Kidney tubule cell (primary cell): ENCODE measurements at regions not wholly inside any gene's neighbourhood (a gene's known extent, or its start where the extent isn't known, plus 50 kb on each side); places are given as distances from the start of the nearest gene placed in this dataset.

ENCODE experiments used
- DNase-seq: peaks from one replicate; pipeline ENCODE4 v3.0.0-alpha.2; 2018; ENCODE audit warnings: low spot score

DNA sequence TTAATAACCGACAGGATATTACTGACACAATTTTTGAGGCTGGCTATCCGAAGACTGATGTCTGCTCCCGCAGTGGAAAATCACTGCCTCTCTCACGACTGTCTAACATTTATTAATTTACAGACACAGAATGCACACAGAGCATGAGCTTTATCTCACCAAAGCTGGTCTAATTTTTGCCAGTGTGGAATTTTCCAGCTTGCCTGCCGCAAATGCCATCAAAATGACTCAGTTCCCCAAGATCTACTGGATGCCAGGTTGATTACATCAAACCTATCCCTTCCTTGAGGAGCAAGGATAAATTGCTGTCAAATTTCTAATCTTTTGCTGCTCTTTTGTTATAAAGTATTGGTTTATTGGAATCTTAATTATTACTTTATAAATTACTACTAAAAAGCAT lies 1775.1 kb upstream of the PCDH20 start:
- peak; percentile 94 for DNase-seq

DNA sequence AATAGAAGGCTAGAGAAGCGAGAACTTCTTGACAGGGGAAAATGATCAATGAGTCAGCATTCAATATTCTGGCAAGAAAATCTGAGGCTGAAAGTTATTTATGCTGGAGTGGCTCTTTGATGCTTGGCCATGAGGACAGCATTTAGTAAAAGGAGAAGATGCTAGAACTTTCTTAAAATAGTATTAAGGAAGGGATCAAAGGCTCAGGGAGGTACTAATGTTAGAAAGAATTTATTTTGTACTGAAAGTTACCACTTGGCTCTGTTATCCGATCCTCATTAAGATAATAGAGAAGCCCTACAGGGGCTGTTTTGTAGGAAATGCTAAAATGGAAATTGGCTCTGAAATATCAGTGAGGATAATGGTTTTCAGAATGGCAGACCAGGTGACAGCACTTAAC lies 1774.6 kb upstream of the PCDH20 start:
- DNase-seq = peak; percentile 37

DNA sequence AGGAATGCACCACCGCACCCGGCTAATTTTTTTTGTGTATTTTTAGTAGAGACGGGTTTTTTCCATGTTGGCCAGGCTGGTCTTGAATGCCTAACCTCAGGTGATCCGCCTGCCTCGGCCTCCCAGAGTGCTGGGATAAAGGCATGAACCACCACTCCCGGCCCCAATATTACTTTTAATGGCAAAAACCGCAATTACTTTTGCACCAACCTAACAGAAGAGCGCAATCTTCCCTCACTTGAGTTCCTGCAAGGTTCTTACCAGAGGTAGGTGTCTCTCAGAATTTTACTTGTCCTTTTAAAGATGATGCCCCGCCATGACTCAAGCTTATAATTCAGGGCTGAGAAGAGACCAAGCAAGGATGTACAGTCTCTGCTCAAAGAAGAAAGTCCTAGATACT lies 1774.1 kb upstream of the PCDH20 start:
- peak; percentile 4 for DNase-seq

DNA sequence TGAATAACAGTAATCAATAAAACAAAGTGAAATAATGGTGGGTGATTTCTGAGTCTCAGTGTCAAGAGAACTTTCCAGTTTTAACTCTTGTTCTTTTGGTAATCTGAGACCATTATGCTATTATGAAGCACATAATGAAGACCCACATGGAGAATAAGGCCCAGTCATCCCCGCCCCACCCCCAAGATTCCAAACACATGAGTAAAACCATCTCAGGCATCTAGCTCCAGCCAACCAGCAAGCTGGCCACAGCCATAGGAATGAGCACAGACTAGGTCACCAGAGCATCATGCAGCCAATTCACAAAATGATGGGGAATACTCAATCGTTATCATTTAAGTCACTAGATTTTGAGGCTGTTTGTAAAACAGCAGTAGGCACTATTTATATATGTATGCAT lies 1769.0 kb upstream of the PCDH20 start:
- peak; percentile 86 for DNase-seq

DNA sequence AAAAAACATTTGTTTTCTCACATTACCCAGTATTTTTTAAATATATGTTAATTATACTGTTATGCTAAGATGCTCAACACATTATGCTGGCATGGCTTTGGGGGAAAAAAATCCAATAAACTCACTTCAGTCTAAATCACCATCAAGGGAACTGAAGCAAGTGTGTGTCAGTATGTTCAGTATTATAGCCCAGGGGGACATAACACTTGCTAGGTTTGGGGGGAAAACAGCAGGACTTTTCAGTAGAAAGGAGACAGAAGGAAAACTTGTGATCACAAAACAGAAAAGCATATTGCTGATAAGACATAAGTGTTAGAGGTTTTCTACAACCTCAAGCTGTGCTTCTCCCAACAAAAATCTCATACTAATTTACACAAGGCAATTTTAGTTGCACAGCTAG lies 1759.9 kb upstream of the PCDH20 start:
- DNase-seq = no peak

DNA sequence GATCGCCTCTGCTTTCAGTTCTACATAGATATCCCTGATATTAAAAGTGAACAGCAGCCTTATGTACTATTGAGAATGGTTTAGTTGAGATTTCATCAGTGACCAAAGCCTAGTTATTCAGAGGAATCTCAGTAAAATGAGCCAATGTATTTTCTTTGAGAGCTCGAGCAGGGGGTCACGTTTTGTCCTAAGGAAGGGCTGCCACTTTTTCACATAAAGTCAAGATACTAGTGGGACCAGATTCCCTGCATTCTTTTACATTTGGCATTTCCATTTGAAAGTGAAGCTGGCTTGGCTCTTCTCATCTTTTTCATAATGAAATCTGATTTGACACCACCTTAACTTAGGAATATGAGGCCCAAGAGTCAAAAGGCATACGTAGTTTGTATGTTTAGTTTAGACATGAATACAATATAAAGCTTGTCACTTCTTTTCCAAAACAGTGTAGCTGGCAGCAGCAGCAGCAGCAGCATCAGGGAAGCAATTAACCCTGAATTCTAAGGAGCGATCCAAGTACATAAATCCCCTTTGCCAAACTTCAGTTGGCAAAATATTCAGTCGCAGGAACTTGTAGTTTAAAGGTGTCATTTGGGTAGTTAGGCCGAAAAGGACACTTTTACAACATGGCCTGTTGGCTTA lies 1752.2 kb upstream of the PCDH20 start:
- no peak for DNase-seq

DNA sequence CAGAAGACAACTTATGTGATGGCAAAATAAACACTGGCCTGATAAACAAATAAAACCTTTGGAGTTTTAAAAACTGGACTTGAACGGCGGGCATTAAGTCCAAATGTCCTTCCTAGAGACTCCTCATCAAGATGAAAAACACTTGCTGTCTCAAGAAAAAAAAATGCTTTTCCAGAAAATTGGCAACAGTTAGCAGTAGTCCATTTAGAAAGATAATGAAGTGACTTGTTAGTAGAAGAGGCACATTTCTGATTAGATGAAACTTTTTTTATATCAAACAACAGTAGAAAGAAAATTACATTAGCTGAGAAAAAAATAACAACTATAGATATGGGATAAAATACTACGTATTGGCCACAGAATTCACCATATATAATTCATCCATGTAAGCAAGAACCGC lies 1750.7 kb upstream of the PCDH20 start:
- no peak for DNase-seq

DNA sequence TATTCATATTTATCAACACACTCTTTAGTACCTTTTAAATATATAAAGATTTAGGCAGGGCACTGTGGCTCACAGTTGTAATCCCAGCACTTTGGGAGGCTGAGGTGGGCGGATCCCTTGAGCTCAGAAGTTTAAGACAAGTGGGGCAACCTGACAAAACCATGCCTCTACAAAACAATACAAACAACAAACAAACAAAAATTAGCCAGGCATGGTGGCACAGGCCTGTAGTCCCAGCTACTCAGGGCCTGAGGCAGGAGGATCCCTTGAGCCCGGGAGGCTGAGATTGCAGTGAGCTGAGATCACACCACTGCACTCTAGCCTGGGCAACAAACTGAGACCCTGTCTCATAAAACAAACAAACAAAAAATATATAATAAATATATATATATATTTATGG lies 1748.3 kb upstream of the PCDH20 start:
- no peak for DNase-seq

DNA sequence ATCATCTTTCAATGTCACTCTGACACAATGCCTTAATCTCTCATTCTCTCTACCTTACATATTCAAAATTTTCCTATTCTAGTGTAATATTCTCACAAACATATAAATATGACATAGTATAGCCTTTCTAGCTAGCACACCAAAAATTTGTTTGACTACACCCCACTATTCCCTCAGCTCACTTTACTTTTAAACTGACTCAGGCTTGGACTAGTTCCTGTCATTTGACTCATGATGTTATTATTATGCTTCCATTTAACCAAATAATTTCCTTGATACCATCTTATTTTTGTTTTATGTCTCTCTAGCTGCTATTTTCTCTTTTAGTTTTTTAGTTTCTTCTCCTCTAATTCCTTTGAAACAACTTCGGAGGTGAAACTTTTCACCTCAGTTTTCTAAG lies 1745.6 kb upstream of the PCDH20 start:
- no peak for DNase-seq

DNA sequence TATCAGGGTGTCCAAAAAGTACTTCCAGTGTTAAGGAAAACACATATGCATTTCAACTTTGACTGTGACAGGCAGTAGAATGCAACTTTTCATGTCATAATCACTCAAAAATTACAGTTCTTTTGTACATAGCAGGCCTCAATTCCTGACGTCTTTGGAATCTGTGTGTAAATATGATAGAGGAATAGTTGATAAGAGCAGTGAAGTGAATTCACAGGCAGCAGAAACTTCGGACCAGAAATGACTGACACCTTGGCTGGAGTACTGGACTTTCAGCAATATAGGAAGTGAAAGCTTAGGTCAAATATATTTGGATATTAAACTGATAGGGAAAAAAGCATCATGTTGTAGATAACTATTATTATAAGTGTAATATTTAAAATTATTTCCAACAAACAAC lies 1741.2 kb upstream of the PCDH20 start:
- no peak for DNase-seq

DNA sequence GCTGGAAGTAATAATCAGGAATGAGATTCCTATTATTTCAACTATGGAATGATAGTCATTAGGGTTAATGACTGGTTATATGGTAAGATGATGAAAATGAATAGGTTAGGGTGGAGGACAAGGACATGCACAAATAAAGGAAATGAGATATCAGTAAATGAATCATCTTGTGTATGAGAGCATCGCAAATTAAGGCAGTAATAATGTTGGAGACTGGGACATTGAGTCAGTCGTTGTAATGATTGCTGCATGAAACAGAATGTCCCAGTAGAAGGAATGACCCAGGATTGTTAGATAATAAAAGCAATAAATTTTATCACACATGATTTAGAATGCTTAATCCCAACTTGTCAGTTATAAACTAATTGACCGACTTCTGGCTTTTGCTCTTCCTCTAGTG lies 1733.7 kb upstream of the PCDH20 start:
- no peak for DNase-seq

DNA sequence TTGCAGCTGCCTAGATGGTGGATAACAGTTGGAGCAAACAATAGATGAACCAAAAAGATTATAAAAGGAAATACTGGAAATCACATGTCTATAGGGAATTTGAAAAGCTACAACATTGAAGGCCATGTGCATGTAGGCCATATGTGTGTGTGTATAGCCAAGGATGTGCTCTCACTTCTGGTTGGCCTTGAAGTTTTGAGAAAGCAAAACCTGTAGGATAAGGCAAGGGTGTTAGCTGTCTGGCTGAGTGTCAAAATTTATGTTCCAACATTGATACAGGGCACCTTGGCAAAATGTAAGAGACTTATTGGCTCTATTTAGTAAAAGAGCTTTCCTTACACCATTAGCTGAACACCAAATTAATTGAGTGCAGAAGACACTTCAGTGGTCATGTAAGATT lies 1723.6 kb upstream of the PCDH20 start:
- no peak for DNase-seq

DNA sequence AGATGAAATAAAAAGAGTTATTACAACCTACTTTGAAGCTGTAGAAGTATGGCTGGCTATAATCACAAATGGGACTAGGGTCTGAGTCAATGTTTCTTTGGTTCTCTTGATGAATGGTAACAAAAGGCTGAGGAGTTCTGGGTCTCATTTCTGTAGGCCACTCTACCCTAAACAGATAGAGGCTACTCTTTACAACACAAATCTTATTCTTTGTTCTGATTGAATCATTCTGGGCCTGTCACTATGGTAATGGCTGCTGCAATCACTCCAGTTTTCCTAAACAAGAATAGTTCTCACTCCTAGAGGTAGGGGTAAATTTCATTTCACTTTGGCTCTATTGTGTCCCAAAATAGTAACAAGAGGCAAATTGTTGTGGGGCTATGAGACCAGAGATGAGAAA lies 1714.3 kb upstream of the PCDH20 start:
- DNase-seq = no peak

DNA sequence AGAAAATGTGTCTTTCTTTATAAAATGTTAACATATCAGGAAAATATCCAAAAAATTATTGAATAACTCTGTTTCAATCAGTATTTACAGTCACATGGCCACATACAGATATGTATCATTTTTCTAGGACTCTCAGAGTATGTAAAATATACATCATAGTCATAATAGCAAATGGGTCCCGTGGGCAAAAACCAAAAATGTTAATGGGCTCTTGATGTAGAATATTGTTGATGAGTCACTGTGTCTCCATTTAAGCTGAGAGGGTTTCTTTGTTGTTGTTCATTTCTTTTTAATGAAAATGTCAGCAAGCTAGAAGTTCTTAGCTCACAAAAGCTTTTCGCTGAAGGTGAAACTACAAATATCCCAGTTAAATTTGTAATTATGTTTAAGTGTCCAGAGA lies 1713.1 kb upstream of the PCDH20 start:
- DNase-seq = no peak

DNA sequence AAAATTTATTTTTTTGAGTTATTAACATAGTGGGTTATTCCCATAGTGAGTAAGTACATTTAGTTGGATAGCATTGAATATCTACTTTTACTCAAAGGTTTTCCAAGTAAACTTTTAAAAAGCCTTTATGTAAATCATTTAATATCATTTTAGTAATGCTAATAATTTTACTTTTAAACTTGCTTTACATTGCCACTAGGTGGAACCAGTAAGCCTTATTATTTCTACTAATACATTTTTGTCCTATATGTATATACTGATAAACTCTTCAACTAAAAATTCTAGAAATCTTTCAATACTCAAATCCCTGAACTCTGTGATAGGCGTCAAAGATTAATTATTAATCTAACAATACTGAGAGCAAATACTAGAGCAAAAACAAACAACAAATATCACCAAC lies 1709.2 kb upstream of the PCDH20 start:
- DNase-seq = peak; percentile 40

DNA sequence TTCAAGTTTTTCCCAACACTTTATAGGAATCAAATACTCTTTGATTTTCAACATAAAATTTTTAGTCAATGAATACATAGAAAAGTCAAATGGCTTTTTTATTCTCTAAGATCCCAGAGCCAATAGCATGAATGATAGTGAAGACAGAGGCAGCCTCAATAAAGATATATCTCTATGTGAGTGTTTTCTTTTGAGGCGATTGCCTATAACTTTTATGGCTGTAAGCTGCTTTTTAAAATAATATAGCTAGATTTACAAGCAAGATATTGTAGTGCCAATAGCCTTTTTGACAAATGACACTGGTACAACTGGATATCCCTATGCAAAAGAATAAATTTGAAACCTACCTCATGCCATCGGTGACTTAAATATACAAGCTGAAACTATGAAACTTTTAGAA lies 1705.2 kb upstream of the PCDH20 start:
- no peak for DNase-seq

DNA sequence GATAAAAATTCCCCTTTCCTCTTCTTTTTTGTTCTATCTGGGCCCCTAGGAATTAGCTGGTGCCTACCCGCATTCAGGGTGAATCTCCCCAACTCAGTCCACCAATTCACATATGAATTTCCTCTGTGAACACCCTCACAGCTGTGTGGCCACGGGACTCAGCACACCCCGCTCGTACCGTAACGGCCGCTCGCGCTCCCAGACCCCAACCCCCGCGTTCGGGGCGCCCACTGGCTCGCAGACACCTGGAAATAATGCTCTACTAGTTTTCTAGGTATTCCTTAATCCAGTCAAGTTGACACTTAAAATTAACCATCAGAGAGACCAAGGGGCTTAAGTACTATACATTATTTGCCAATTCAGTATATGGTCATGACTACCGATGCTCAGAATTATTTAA lies 1702.1 kb upstream of the PCDH20 start:
- no peak for DNase-seq

DNA sequence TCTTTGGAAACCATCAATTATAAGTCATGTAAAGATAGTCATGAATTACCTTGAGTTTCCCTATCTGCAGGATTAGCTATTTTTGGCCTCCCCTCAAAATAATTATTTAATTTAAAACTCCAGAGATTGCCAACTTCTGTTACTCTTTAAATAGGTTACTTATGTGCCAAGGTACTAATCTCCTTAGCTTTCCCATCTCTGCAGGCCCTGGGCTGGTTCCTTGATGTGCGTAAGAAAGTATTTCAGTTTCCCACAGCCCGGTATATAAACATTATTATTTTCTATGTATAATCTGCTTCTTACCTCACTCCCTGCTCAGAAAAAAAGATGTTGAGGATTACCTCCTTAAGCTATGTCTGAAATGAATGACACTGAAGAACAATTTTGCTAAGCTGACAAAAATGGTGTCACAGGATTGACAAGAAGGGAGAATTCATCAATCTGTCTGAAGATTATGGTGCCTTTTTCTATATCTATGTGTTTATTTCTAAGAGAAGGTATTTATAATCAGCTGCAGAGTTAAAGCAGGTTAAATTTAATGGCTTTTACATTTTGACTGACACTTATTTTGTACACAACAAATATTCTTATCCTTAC lies 1697.2 kb upstream of the PCDH20 start:
- no peak for DNase-seq

DNA sequence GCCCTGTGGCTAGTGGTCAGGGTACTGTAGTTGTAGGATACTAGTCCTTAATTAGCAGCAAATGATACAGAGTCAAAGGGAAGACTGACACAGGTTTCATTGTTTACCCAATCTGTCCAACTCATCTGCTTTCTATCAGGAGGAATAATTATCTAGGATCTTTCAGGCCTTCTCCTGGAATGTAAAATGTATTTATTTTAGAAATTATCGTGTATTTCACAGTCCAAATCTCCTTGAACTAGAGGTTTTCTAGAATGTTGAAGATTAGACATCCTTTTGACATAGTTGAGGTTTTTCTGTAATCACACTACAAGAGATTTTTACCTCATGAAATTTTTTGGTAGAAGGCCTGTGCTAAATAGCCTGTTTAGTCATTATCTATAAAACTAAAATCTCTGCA lies 1694.8 kb upstream of the PCDH20 start:
- no peak for DNase-seq

DNA sequence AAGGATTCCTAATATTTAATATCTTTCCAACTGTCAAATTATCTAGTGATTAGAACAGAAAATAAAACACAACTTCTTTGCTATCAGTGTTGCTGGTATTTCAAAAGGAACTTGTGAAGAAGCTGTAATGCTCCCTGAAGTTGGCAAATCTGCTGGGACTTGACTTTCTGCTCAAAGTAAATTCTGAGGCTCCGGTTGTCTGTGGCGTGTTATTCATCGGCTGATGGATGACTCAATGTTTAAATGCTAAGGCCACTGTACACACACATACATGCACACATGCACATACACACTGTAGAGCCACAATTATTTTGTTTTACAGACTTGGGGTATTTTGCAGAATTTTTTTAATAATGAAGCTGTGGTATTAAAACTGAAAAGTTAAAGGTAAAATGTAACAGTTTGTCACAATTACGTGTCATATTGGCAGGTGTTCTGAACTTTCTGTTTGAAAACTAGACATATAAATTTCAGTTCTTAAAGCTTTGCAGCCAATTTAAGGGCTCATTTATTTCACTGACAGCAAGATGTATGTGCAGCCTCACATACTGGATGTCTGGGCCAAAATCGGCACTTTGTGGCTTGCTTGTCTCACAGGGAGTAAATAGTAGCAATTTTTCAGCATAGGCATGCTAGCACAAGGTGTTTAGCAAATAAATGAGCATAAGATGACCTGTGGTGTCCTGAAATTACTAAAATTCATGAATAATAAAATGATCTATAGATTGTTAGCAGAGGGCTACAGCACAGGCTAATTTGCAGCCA lies 1691.7 kb upstream of the PCDH20 start:
- DNase-seq = peak; percentile 9

DNA sequence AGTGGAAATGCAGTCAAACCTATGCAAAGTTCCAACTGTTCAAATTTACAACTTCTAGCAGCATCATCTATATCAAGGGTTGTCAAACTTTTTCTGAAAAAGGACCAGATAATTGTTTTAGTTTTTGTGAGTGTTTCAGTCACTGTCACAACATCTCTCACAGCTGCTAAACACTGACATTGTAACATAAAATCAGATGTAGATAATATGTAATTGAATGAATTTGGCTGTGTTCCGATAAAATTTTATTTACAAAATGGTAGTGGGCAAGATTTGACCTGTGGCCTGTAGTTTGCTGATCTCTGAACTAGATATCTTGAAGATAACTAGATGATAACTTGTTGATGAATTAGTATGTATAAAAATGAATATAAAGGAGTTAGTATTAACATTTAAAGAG lies 1679.1 kb upstream of the PCDH20 start:
- DNase-seq = no peak

DNA sequence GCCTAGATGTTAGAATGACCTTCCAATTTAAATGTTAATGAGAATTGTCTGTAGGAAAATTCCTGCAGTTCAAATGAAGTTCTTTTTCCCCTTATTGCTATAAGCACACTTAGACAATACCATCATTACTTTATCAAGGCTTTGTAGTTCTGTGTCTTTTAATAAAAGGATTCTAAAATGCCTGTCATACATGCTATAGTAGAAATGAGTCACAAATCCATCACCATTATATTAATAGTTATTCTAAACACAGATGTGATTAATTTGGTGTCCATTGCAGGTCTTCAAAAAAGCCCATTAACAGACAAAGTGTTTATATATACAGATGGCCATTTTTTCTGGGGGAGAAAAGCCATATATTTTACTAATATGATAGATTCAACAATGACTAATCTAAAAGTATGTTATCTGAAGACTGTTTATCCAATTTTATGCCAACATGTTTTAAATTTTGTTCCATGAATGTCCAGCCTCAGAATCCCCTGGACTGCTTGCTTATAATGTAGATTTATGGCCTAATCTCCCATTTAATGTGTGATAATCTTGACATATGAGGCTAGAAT lies 1678.3 kb upstream of the PCDH20 start:
- DNase-seq = no peak

DNA sequence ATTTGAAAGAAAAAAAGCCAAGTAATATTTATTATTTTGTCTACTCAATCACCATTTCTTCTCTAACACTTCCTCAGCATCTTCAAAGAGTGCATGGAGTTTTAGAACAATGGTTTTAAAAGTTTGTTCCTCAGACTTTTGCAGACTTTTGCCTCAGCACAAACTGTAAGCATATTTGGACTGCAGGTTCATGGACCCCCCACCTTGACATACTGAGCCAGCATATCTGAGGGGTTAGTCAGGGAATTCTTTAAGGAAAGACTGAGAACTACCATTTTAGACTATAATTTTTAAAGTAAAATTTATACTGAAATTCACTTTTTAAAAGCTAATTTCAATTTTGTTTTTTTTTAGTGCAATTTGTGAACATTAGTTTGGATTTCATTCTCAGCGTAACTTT lies 1676.8 kb upstream of the PCDH20 start:
- no peak for DNase-seq
